GM12874 (cell line): ENCODE measurements at regions not wholly inside any gene's neighbourhood (a gene's known extent, or its start where the extent isn't known, plus 50 kb on each side); places are given as distances from the start of the nearest gene placed in this dataset.

Experiments used
- CTCF ChIP-seq: IDR thresholded peaks from 2 replicates; pipeline ENCODE4 v1.5.1; 2011; ENCODE audit warnings: low read depth, mild to moderate bottlenecking, control low read depth, low read length, moderate library complexity; ENCODE audit not compliant: insufficient read depth

- no peak for TF ChIP-seq CTCF
Measured at GRCh38 chr13:72246396-72246795, 379.4 kb upstream of the DACH1 start.

- TF ChIP-seq CTCF: no peak
Measured at GRCh38 chr13:72244788-72245187, 377.8 kb upstream of the DACH1 start.

GRCh38 chr13:72230131-72230530 lies 363.1 kb upstream of the DACH1 start:
- no peak for TF ChIP-seq CTCF

GRCh38 chr13:72229067-72229466 lies 362.1 kb upstream of the DACH1 start:
- no peak for TF ChIP-seq CTCF

- TF ChIP-seq CTCF: peak; percentile 82
Measured at GRCh38 chr13:72221276-72221962, 354.4 kb upstream of the DACH1 start.

- no peak for TF ChIP-seq CTCF
Measured at GRCh38 chr13:72218966-72219365, 352.0 kb upstream of the DACH1 start.

GRCh38 chr13:72217142-72217541 lies 350.1 kb upstream of the DACH1 start:
- TF ChIP-seq CTCF: no peak

- TF ChIP-seq CTCF: no peak
Measured at GRCh38 chr13:72208112-72208645, 341.2 kb upstream of the DACH1 start.
